HUES64 (cell line): ENCODE measurements at regions not wholly inside any gene's neighbourhood (a gene's known extent, or its start where the extent isn't known, plus 50 kb on each side); places are given as distances from the start of the nearest gene placed in this dataset.

Source experiments
- H3K27ac ChIP-seq: 2 replicates; pipeline ENCODE4 v1.7.0; 2013; ENCODE audit warnings: low read depth, low read length, inconsistent platforms
- H3K27me3 ChIP-seq: 2 replicates; pipeline ENCODE4 v1.6.1; 2013; ENCODE audit warnings: mild to moderate bottlenecking, low read length; ENCODE audit not compliant: insufficient read depth
- H3K36me3 ChIP-seq: 2 replicates; pipeline ENCODE4 v1.6.1; 2013; ENCODE audit warnings: mild to moderate bottlenecking, low read length; ENCODE audit not compliant: insufficient read depth
- H3K4me1 ChIP-seq: 2 replicates; pipeline ENCODE4 v1.6.1; 2013; ENCODE audit warnings: mild to moderate bottlenecking, low read length, moderate library complexity; ENCODE audit not compliant: insufficient read depth
- H3K4me3 ChIP-seq: 2 replicates; pipeline ENCODE4 v1.5.1; 2013; ENCODE audit warnings: mild to moderate bottlenecking, low read length, moderate library complexity
- H3K9ac ChIP-seq: 2 replicates; pipeline ENCODE4 v1.6.1; 2013; ENCODE audit warnings: mild to moderate bottlenecking, low read depth, low read length
- H3K9me3 ChIP-seq: 2 replicates; pipeline ENCODE4 v1.6.1; 2013; ENCODE audit warnings: low read depth, low read length; ENCODE audit not compliant: insufficient read depth
- WGBS: fragments of 150-250, 120-280 bp; methylation state at CpG from one replicate; pipeline ENCODE4 v1.1.7; 2013; ENCODE audit warnings: missing lambda C conversion rate; 5-methylcytosine and 5-hydroxymethylcytosine counted together

DNA sequence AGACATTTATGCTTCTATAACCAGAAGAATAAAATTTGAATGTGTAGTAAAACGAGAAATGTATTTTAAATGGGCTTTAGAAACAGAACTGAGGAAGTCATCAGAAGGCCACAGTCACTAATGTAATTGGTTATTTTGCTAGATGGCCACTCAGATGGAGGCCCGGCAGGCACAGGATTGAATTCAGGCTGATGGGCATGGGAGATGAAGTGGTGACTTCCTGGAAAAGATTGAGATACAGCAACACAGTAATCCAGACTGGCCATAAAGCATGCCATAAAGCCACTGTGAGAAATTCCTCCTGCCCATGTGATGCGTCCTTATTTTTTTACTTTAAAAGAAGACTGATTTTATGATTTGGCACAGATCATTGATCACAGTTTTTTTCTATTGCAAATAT is 297.7 kb downstream of the ICOS start:
- no peak overlapping the region for H3K9ac ChIP-seq
- no peak overlapping the region for H3K27ac ChIP-seq
- no peak overlapping the region for H3K4me3 ChIP-seq
- no peaks in the 10 kb centered on the region for H3K4me1 ChIP-seq
- H3K36me3 ChIP-seq = no peaks in the 10 kb centered on the region
- H3K9me3 ChIP-seq = no peaks in the 10 kb centered on the region
- 94% methylated on average over 3 of the region's 3 CpGs for WGBS
- H3K27me3 ChIP-seq = peaks cover 44% of the 10 kb centered on the region

- peaks cover 38% of the 10 kb centered on the region for H3K27me3 ChIP-seq
Measured at GRCh38 chr2:204234879-204235278, 298.3 kb downstream of the ICOS start.

DNA sequence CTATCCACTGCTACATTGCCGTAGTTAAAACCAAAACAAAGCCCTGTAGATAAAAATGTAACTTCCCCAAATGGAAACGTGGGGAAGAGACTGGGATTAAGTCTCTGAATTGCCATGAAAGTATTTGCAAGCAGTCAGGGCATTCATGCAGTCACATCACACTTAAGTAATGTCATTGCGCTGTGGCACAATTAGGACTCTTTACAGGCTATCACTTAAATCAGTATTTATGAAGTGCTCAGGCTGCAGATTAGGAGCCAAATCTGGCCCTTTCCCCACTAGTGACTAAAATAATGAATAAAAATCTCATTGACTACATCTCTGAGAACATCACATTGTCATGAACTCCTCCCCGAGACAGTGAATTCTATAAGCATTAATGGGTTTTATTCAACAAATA is 300.9 kb downstream of the ICOS start:
- Histone ChIP-seq H3K36me3 (no peaks in the 10 kb centered on the region), H3K4me1 (no peaks in the 10 kb centered on the region), H3K27me3 (peaks cover 12% of the 10 kb centered on the region), H3K4me3 (no peak overlapping the region), H3K9me3 (no peaks in the 10 kb centered on the region), H3K27ac (no peak overlapping the region), H3K9ac (no peak overlapping the region)
- WGBS = 87% methylated on average over 4 of the region's 4 CpGs

More at GRCh38 chr2:204234879-204235278, 298.3 kb downstream of the ICOS start:
- Histone ChIP-seq H3K36me3 (no peaks in the 10 kb centered on the region), H3K4me1 (no peaks in the 10 kb centered on the region), H3K9me3 (no peaks in the 10 kb centered on the region), H3K9ac (no peak overlapping the region), H3K27ac (no peak overlapping the region), H3K4me3 (no peak overlapping the region)
- WGBS = 96% methylated on average over 4 of the region's 4 CpGs

- 94% methylated on average over 5 of the region's 7 CpGs for WGBS
- no peak overlapping the region for H3K27ac ChIP-seq
- no peaks in the 10 kb centered on the region for H3K9me3 ChIP-seq
- H3K4me1 ChIP-seq = no peaks in the 10 kb centered on the region
- H3K9ac ChIP-seq = no peak overlapping the region
- no peaks in the 10 kb centered on the region for H3K27me3 ChIP-seq
- H3K36me3 ChIP-seq = no peaks in the 10 kb centered on the region
- H3K4me3 ChIP-seq = no peak overlapping the region
Measured at GRCh38 chr2:204239411-204240165, 303.0 kb downstream of the ICOS start.

- Histone ChIP-seq H3K36me3 (no peaks in the 10 kb centered on the region), H3K9ac (no peak overlapping the region), H3K27me3 (no peaks in the 10 kb centered on the region), H3K4me3 (no peak overlapping the region), H3K27ac (no peak overlapping the region), H3K4me1 (no peaks in the 10 kb centered on the region), H3K9me3 (no peaks in the 10 kb centered on the region)
- WGBS = 91% methylated on average over 1 of the region's 2 CpGs
Measured at GRCh38 chr2:204240961-204241360, 304.3 kb upstream of the PARD3B start.

GRCh38 chr2:204249437-204249836 is 295.8 kb upstream of the PARD3B start:
- H3K27me3 ChIP-seq = no peaks in the 10 kb centered on the region
- H3K9me3 ChIP-seq = no peaks in the 10 kb centered on the region
- no peak overlapping the region for H3K27ac ChIP-seq
- 96% methylated on average over 3 of the region's 3 CpGs for WGBS
- H3K4me3 ChIP-seq = no peak overlapping the region
- no peaks in the 10 kb centered on the region for H3K36me3 ChIP-seq
- no peaks in the 10 kb centered on the region for H3K4me1 ChIP-seq
- H3K9ac ChIP-seq = no peak overlapping the region

GRCh38 chr2:204250692-204251091 is 294.6 kb upstream of the PARD3B start:
- H3K36me3 ChIP-seq = no peaks in the 10 kb centered on the region
- H3K4me1 ChIP-seq = no peaks in the 10 kb centered on the region
- 100% methylated on average over 1 of the region's 2 CpGs for WGBS
- no peak overlapping the region for H3K4me3 ChIP-seq
- no peak overlapping the region for H3K27ac ChIP-seq
- H3K27me3 ChIP-seq = no peaks in the 10 kb centered on the region
- no peak overlapping the region for H3K9ac ChIP-seq
- no peaks in the 10 kb centered on the region for H3K9me3 ChIP-seq

- H3K9me3 ChIP-seq = no peaks in the 10 kb centered on the region
- no peaks in the 10 kb centered on the region for H3K4me1 ChIP-seq
- no peak overlapping the region for H3K27ac ChIP-seq
- no peaks in the 10 kb centered on the region for H3K36me3 ChIP-seq
- H3K27me3 ChIP-seq = no peaks in the 10 kb centered on the region
- H3K4me3 ChIP-seq = no peak overlapping the region
- WGBS = 93% methylated on average over 11 of the region's 11 CpGs
- no peak overlapping the region for H3K9ac ChIP-seq
Measured at GRCh38 chr2:204251158-204251997, 293.9 kb upstream of the PARD3B start.

- no peaks in the 10 kb centered on the region for H3K36me3 ChIP-seq
- H3K9ac ChIP-seq = no peak overlapping the region
- H3K27ac ChIP-seq = no peak overlapping the region
- H3K4me3 ChIP-seq = no peak overlapping the region
- no peaks in the 10 kb centered on the region for H3K9me3 ChIP-seq
- H3K27me3 ChIP-seq = no peaks in the 10 kb centered on the region
- 86% methylated on average over 11 of the region's 11 CpGs for WGBS
- 0 out of 2 replicates have a peak, but pooled peaks cover under 1% of the 10 kb centered on the region for H3K4me1 ChIP-seq
Measured at GRCh38 chr2:204251998-204252376, 293.3 kb upstream of the PARD3B start.

- Histone ChIP-seq H3K36me3 (no peaks in the 10 kb centered on the region), H3K27me3 (no peaks in the 10 kb centered on the region), H3K9me3 (no peaks in the 10 kb centered on the region), H3K4me1 (peaks cover 10% of the 10 kb centered on the region; the same call in 1 of the 2 replicates), H3K9ac (no peak overlapping the region), H3K4me3 (no peak overlapping the region), H3K27ac (no peak overlapping the region)
- WGBS = over 99% methylated on average over 5 of the region's 5 CpGs
Measured at GRCh38 chr2:204255071-204255470, 290.2 kb upstream of the PARD3B start.

DNA sequence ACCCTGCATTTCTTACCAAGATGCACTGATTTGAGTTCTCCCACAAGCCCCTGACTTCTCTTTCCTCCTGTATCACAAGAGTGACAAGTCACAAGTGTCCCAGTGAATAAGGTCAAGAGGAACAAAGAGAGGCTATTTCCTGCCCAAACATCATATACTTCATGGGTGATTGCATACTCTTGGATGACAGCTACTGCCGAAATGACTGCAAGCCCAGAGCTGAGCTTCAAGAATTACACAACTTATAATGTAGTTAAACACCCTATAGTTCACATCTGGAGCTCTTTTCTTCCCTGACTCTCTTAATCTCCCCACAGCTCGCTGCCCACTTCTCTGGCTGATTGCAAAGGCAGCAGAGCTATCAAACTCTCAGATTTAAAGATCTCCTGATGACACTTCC is 289.7 kb upstream of the PARD3B start:
- 84% methylated on average over 2 of the region's 2 CpGs for WGBS
- H3K4me3 ChIP-seq = no peak overlapping the region
- H3K9ac ChIP-seq = no peak overlapping the region

More for the DNA sequence above, 289.7 kb upstream of the PARD3B start:
- Histone ChIP-seq H3K4me1 (peaks cover 13% of the 10 kb centered on the region), H3K36me3 (no peaks in the 10 kb centered on the region), H3K27me3 (no peaks in the 10 kb centered on the region), H3K27ac (no peak overlapping the region), H3K9me3 (no peaks in the 10 kb centered on the region)
